ENCODE measurements at regions not wholly inside any gene's neighbourhood (a gene's known extent, or its start where the extent isn't known, plus 50 kb on each side); places are given as distances from the start of the nearest gene placed in this dataset.

GRCh38 chr3:184466413-184466960 lies 86.6 kb downstream of the CHRD start:
- TF ChIP-seq POLR2A (IDR thresholded peaks at IDR 0.05; ENCODE audit: low read length) = no peak
- no peak for TF ChIP-seq GATA1 (IDR thresholded peaks at IDR 0.05; ENCODE audit: low read depth, low read length)
